SK-N-SH treated with all-trans-retinoic acid at 6 μM for 48 hours (cell line): ENCODE measurements at regions not wholly inside any gene's neighbourhood (a gene's known extent, or its start where the extent isn't known, plus 50 kb on each side); places are given as distances from the start of the nearest gene placed in this dataset.

ENCODE experiments used
- ATAC-seq: fragments of 200-7000 bp; cut with Tn5 transposase; 3 replicates; pipeline ENCODE4 v1.9.1; 2020; ENCODE audit warnings: mild to moderate bottlenecking, moderate library complexity
- BACH2 ChIP-seq: fragments of 250-450 bp; sonication (Bioruptor Pico); IDR thresholded peaks from 2 replicates; pipeline ENCODE4 v1.9.0; 2021; ENCODE audit warnings: mild to moderate bottlenecking, borderline replicate concordance
- CSDC2 ChIP-seq: fragments of 250-450 bp; sonication (Bioruptor Pico); IDR thresholded peaks from 2 replicates; pipeline ENCODE4 v1.5.0; 2020; ENCODE audit warnings: mild to moderate bottlenecking, moderate library complexity
- ESRRG ChIP-seq: fragments of 250-450 bp; sonication (Bioruptor Pico); IDR thresholded peaks from 2 replicates; pipeline ENCODE4 v1.6.1; 2021; ENCODE audit warnings: mild to moderate bottlenecking
- GLIS3 ChIP-seq: fragments of 250-450 bp; sonication (Bioruptor Pico); IDR thresholded peaks from 2 replicates; pipeline ENCODE4 v1.5.0; 2020; ENCODE audit warnings: mild to moderate bottlenecking, moderate library complexity
- ISL1 ChIP-seq: fragments of 250-450 bp; sonication (Bioruptor Pico); IDR thresholded peaks from 2 replicates; pipeline ENCODE4 v2.1.2; 2022; ENCODE audit warnings: mild to moderate bottlenecking, moderate library complexity
- PPARA ChIP-seq: fragments of 250-450 bp; sonication (Bioruptor Pico); IDR thresholded peaks from 2 replicates; pipeline ENCODE4 v1.5.0; 2020; ENCODE audit warnings: mild to moderate bottlenecking, borderline replicate concordance
- RARB ChIP-seq: fragments of 250-450 bp; sonication (Bioruptor Pico); IDR thresholded peaks from 2 replicates; pipeline ENCODE4 v1.8.0; 2021; ENCODE audit warnings: mild to moderate bottlenecking, moderate library complexity
- SNAI2 ChIP-seq: fragments of 250-450 bp; sonication (Bioruptor Pico); IDR thresholded peaks from 2 replicates; pipeline ENCODE4 v1.5.0; 2020; ENCODE audit warnings: mild to moderate bottlenecking, moderate library complexity
- TCF4 ChIP-seq: fragments of 250-450 bp; sonication (Bioruptor Pico); IDR thresholded peaks from 2 replicates; pipeline ENCODE4 v1.8.0; 2021; ENCODE audit warnings: mild to moderate bottlenecking, moderate library complexity, borderline replicate concordance
- TOX ChIP-seq: fragments of 250-450 bp; sonication (Bioruptor Pico); IDR thresholded peaks from 2 replicates; pipeline ENCODE4 v1.8.0; 2021; ENCODE audit warnings: mild to moderate bottlenecking, moderate library complexity, borderline replicate concordance
- ZC3H10 ChIP-seq: fragments of 250-450 bp; sonication (Bioruptor Pico); IDR thresholded peaks from 2 replicates; pipeline ENCODE4 v1.5.1; 2021; ENCODE audit warnings: mild to moderate bottlenecking, moderate library complexity
- ZFP3 ChIP-seq: fragments of 250-450 bp; sonication (Bioruptor Pico); IDR thresholded peaks from 2 replicates; pipeline ENCODE4 v1.5.0; 2020; ENCODE audit warnings: mild to moderate bottlenecking, moderate library complexity
- ZFP30 ChIP-seq: fragments of 450-650 bp; formaldehyde crosslinking; IDR thresholded peaks from 2 replicates; pipeline ENCODE4 v1.5.0; 2022; ENCODE audit warnings: mild to moderate bottlenecking, moderate library complexity
- ZNF565 ChIP-seq: fragments of 450-650 bp; formaldehyde crosslinking; conservative IDR thresholded peaks from 2 replicates; pipeline ENCODE4 v1.5.0; 2020; ENCODE audit warnings: low read depth, mild to moderate bottlenecking, moderate library complexity
- ZNF70 ChIP-seq: fragments of 450-650 bp; formaldehyde crosslinking; IDR thresholded peaks from 2 replicates; pipeline ENCODE4 v1.5.0; 2020; ENCODE audit warnings: mild to moderate bottlenecking, moderate library complexity
- ZNF8 ChIP-seq: fragments of 450-650 bp; formaldehyde crosslinking; IDR thresholded peaks from 2 replicates; pipeline ENCODE4 v1.5.0; 2020; ENCODE audit warnings: mild to moderate bottlenecking, moderate library complexity
- TF ChIP-seq, protein P1 (sequence below): fragments of 250-450 bp; sonication (Bioruptor Pico); IDR thresholded peaks from 2 replicates; pipeline ENCODE4 v1.8.0; 2020; ENCODE audit warnings: mild to moderate bottlenecking, moderate library complexity, borderline replicate concordance
- TF ChIP-seq, protein P2 (sequence below): fragments of 250-450 bp; sonication (Bioruptor Pico); IDR thresholded peaks from 2 replicates; pipeline ENCODE4 v1.8.0; 2021; ENCODE audit warnings: low read depth, mild to moderate bottlenecking, moderate library complexity, borderline replicate concordance
- TF ChIP-seq, protein P3 (sequence below): fragments of 250-450 bp; sonication (Bioruptor Pico); IDR thresholded peaks from 2 replicates; pipeline ENCODE4 v1.5.0; 2020; ENCODE audit warnings: mild to moderate bottlenecking, moderate library complexity
- TF ChIP-seq, protein P4 (sequence below): fragments of 250-450 bp; sonication (Bioruptor Pico); IDR thresholded peaks from 2 replicates; pipeline ENCODE4 v1.5.1; 2021; ENCODE audit warnings: mild to moderate bottlenecking, moderate library complexity

DNA sequence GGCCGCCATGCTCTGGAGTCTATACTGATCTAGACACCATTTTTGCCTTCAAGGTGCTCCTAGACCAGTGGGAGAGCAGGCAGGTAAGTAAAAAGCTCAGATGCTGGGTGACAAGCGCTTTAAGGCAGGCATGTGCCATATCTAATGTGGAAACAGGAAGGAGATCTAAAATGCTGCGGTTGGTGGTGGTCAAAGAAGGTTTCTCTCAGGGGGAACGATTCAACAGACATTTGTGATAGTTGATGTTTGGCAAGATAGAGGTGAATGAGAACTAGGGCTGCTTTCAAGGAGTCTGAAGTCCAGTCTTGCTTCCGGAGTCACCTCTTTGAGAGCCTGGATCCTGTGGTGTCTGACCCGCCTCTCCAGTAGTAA, 146.2 kb upstream of the KLF4 start:
- ATAC-seq, result no peak
- TF ChIP-seq ZC3H10 (CRISPR knock-in tag) (no peak), TOX (no peak), ZNF8 (no peak), BACH2 (CRISPR knock-in tag) (no peak), SNAI2 (no peak), TCF4 (no peak), RARB (no peak), GLIS3 (CRISPR knock-in tag) (no peak), PPARA (CRISPR knock-in tag) (no peak)
- TF ChIP-seq, protein P1, sequence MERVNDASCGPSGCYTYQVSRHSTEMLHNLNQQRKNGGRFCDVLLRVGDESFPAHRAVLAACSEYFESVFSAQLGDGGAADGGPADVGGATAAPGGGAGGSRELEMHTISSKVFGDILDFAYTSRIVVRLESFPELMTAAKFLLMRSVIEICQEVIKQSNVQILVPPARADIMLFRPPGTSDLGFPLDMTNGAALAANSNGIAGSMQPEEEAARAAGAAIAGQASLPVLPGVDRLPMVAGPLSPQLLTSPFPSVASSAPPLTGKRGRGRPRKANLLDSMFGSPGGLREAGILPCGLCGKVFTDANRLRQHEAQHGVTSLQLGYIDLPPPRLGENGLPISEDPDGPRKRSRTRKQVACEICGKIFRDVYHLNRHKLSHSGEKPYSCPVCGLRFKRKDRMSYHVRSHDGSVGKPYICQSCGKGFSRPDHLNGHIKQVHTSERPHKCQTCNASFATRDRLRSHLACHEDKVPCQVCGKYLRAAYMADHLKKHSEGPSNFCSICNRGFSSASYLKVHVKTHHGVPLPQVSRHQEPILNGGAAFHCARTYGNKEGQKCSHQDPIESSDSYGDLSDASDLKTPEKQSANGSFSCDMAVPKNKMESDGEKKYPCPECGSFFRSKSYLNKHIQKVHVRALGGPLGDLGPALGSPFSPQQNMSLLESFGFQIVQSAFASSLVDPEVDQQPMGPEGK (CRISPR knock-in tag), result no peak
- TF ChIP-seq, protein P2, sequence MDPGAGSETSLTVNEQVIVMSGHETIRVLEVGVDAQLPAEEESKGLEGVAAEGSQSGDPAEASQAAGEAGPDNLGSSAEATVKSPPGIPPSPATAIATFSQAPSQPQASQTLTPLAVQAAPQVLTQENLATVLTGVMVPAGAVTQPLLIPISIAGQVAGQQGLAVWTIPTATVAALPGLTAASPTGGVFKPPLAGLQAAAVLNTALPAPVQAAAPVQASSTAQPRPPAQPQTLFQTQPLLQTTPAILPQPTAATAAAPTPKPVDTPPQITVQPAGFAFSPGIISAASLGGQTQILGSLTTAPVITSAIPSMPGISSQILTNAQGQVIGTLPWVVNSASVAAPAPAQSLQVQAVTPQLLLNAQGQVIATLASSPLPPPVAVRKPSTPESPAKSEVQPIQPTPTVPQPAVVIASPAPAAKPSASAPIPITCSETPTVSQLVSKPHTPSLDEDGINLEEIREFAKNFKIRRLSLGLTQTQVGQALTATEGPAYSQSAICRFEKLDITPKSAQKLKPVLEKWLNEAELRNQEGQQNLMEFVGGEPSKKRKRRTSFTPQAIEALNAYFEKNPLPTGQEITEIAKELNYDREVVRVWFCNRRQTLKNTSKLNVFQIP (CRISPR knock-in tag), result no peak
- TF ChIP-seq, protein P3, sequence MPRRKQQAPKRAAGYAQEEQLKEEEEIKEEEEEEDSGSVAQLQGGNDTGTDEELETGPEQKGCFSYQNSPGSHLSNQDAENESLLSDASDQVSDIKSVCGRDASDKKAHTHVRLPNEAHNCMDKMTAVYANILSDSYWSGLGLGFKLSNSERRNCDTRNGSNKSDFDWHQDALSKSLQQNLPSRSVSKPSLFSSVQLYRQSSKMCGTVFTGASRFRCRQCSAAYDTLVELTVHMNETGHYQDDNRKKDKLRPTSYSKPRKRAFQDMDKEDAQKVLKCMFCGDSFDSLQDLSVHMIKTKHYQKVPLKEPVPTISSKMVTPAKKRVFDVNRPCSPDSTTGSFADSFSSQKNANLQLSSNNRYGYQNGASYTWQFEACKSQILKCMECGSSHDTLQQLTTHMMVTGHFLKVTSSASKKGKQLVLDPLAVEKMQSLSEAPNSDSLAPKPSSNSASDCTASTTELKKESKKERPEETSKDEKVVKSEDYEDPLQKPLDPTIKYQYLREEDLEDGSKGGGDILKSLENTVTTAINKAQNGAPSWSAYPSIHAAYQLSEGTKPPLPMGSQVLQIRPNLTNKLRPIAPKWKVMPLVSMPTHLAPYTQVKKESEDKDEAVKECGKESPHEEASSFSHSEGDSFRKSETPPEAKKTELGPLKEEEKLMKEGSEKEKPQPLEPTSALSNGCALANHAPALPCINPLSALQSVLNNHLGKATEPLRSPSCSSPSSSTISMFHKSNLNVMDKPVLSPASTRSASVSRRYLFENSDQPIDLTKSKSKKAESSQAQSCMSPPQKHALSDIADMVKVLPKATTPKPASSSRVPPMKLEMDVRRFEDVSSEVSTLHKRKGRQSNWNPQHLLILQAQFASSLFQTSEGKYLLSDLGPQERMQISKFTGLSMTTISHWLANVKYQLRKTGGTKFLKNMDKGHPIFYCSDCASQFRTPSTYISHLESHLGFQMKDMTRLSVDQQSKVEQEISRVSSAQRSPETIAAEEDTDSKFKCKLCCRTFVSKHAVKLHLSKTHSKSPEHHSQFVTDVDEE (CRISPR knock-in tag), result no peak
- TF ChIP-seq, protein P4, sequence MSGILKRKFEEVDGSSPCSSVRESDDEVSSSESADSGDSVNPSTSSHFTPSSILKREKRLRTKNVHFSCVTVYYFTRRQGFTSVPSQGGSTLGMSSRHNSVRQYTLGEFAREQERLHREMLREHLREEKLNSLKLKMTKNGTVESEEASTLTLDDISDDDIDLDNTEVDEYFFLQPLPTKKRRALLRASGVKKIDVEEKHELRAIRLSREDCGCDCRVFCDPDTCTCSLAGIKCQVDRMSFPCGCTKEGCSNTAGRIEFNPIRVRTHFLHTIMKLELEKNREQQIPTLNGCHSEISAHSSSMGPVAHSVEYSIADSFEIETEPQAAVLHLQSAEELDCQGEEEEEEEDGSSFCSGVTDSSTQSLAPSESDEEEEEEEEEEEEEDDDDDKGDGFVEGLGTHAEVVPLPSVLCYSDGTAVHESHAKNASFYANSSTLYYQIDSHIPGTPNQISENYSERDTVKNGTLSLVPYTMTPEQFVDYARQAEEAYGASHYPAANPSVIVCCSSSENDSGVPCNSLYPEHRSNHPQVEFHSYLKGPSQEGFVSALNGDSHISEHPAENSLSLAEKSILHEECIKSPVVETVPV (CRISPR knock-in tag), result no peak

DNA sequence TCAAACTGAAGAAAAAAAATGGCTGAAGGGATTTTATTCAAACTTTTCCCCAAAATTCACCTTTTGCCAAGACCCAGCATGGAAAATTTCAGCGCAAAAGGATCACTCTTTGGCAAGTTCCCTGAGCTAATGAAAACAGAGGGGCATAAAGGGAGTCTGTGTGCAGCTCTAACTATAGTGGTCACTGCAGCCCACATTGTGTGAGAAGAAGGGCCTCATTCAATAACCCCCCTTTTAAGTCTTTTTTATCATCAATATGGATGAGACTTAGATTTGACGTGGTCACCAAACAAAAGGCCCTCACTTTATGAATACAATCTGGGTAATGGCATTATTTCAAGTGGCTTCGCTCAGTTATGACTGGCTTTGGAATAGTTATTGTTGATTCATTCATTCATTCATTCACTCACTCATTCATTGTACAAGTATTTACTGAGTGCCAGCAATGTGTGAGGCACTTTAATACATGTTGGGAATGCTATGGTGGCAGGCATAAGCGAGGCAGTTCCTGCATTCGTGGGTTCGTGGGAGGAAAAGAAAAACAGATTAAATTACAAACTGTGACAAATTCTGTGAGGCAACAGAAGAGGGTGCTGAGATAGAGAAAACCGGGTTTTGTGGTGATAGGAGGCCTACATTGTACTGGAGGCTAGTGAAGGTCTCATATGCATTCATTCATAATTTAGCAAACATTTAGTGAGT, 145.7 kb upstream of the KLF4 start:
- TF ChIP-seq SNAI2, result no peak
- TF ChIP-seq, protein P2 (CRISPR knock-in tag), result no peak
- TF ChIP-seq, protein P4 (CRISPR knock-in tag), result no peak
- no peak for TF ChIP-seq CSDC2 (CRISPR knock-in tag)
- TF ChIP-seq RARB, result no peak
- no peak for TF ChIP-seq ZC3H10 (CRISPR knock-in tag)
- TF ChIP-seq ZFP3 (CRISPR knock-in tag), result no peak
- no peak for TF ChIP-seq ZNF565 (CRISPR knock-in tag)
- no peak for TF ChIP-seq ISL1 (CRISPR knock-in tag)
- no peak for ATAC-seq

DNA sequence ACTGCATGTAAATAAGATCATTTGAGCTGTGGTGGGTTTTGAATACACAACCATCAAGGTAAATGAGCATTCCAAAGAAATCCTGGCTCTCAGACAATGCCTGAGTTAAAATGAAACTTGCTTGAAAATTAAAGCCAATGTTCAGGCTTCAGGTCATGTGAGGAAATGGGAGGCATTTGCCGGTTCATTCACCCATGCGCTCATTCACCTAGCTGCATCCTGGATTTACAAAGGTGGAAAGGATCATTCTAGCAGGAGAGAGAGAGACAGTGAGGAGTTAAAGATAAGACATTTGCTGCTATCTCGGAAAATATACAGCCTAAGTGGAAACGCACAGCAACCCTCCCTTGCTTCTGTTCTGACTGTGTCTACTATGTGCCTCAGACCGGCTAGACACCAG, 143.8 kb upstream of the KLF4 start:
- no peak for TF ChIP-seq ZNF70 (CRISPR knock-in tag)
- TF ChIP-seq, protein P1 (CRISPR knock-in tag), result no peak
- no peak for TF ChIP-seq ZFP3 (CRISPR knock-in tag)
- TF ChIP-seq ZFP30 (CRISPR knock-in tag), result no peak
- no peak for TF ChIP-seq ESRRG (CRISPR knock-in tag)
- no peak for ATAC-seq
